Breast epithelium (tissue), 3 donors: ENCODE measurements at regions not wholly inside any gene's neighbourhood (a gene's known extent, or its start where the extent isn't known, plus 50 kb on each side); places are given as distances from the start of the nearest gene placed in this dataset.

Source experiments
- CTCF ChIP-seq, 3 donors: fragments of 450-650 bp; IDR thresholded peaks; one replicate each; pipeline ENCODE4 v1.5.1; 2016 to 2017; ENCODE audit warnings: antibody characterized with exemption in 3 of 3, mild to moderate bottlenecking in 3 of 3, moderate library complexity in 3 of 3
- POLR2A ChIP-seq: fragments of 450-650 bp; IDR thresholded peaks from one replicate; pipeline ENCODE4 v1.6.1; 2016; ENCODE audit warnings: antibody characterized with exemption, mild to moderate bottlenecking, moderate library complexity
- POLR2AphosphoS5 ChIP-seq, 3 donors: sonication (generic); formaldehyde crosslinking; IDR thresholded peaks; one replicate each; pipeline ENCODE4 v1.6.1; 2017; ENCODE audit warnings: antibody characterized with exemption in 3 of 3

- TF ChIP-seq CTCF (IDR thresholded peaks at IDR 0.05): no peak
- no peak for TF ChIP-seq POLR2AphosphoS5 (IDR thresholded peaks at IDR 0.05)
- no peak for TF ChIP-seq POLR2A
Measured at GRCh38 chr3:189517981-189518380, 113.2 kb upstream of the TP63 start.
